ENCODE measurements at regions not wholly inside any gene's neighbourhood (a gene's known extent, or its start where the extent isn't known, plus 50 kb on each side); places are given as distances from the start of the nearest gene placed in this dataset.
"Not testable (repeated sequence)": the region's sequence is repeated elsewhere in the genome, so short reads cannot be mapped to it uniquely, and the experiment has no call there.

- DNase-seq (ENCODE audit: low read depth): no peak
These were observed 166.3 kb upstream of the ADCY1 start for GRCh38 chr7:45407730-45408408.

GRCh38 chr7:45408409-45408737 is 165.8 kb upstream of the ADCY1 start:
- DNase-seq (ENCODE audit: low read depth): no peak

- DNase-seq (ENCODE audit: low read depth): no peak
These were observed 163.3 kb upstream of the ADCY1 start for GRCh38 chr7:45410893-45411292.

GRCh38 chr7:45413419-45413818 is 160.7 kb upstream of the ADCY1 start:
- DNase-seq (ENCODE audit: low read depth): no peak

GRCh38 chr7:45414226-45414625 is 159.9 kb upstream of the ADCY1 start:
- DNase-seq (ENCODE audit: low read depth): no peak

- no peak for DNase-seq (ENCODE audit: low read depth)
These were observed 158.9 kb upstream of the ADCY1 start for GRCh38 chr7:45415265-45415664.

GRCh38 chr7:45416846-45417245 is 157.3 kb upstream of the ADCY1 start:
- no peak for DNase-seq (ENCODE audit: low read depth)

GRCh38 chr7:45417268-45417667 is 156.9 kb upstream of the ADCY1 start:
- no peak for DNase-seq (ENCODE audit: low read depth)

- DNase-seq (ENCODE audit: low read depth): no peak
These were observed 156.4 kb upstream of the ADCY1 start for GRCh38 chr7:45417735-45418134.

GRCh38 chr7:45420843-45421495 is 153.2 kb upstream of the ADCY1 start:
- no peak for DNase-seq (ENCODE audit: low read depth)

GRCh38 chr7:45421806-45422205 is 152.4 kb upstream of the ADCY1 start:
- no peak for DNase-seq (ENCODE audit: low read depth)

GRCh38 chr7:45430397-45430796 is 143.8 kb upstream of the ADCY1 start:
- no peak for DNase-seq (ENCODE audit: low read depth)

GRCh38 chr7:45434167-45434784 is 139.9 kb upstream of the ADCY1 start:
- DNase-seq (ENCODE audit: low read depth): no peak

- no peak for DNase-seq (ENCODE audit: low read depth)
These were observed 139.0 kb upstream of the ADCY1 start for GRCh38 chr7:45435131-45435530.

- DNase-seq (ENCODE audit: low read depth): no peak
These were observed 138.3 kb upstream of the ADCY1 start for GRCh38 chr7:45435846-45436245.

- not testable (repeated sequence) for DNase-seq (ENCODE audit: low read depth)
These were observed 133.4 kb upstream of the ADCY1 start for GRCh38 chr7:45440776-45441175.

- no peak for DNase-seq (ENCODE audit: low read depth)
These were observed 130.9 kb upstream of the ADCY1 start for GRCh38 chr7:45443263-45443662.

- no peak for DNase-seq (ENCODE audit: low read depth)
These were observed 127.8 kb upstream of the ADCY1 start for GRCh38 chr7:45446195-45446944.

GRCh38 chr7:45447296-45447695 is 126.9 kb upstream of the ADCY1 start:
- no peak for DNase-seq (ENCODE audit: low read depth)

GRCh38 chr7:45450571-45451204 is 123.5 kb upstream of the ADCY1 start:
- DNase-seq (ENCODE audit: low read depth): no peak

GRCh38 chr7:45451342-45452035 is 122.7 kb upstream of the ADCY1 start:
- DNase-seq (ENCODE audit: low read depth): no peak

- no peak for DNase-seq (ENCODE audit: low read depth)
These were observed 119.4 kb upstream of the ADCY1 start for GRCh38 chr7:45454771-45455170.

All from stimulated activated CD8-positive, alpha-beta memory T cell treated with anti-CD3 and anti-CD28 coated beads, Interleukin-4, amount 100 ng/mL, for 24 hours (primary cell).